HL-60 (cell line): ENCODE measurements at regions not wholly inside any gene's neighbourhood (a gene's known extent, or its start where the extent isn't known, plus 50 kb on each side); places are given as distances from the start of the nearest gene placed in this dataset.

Experiments
- DNase-seq, 2 experiments: peaks; one replicate each; pipeline ENCODE4 v3.0.0-alpha.2; 2010 to 2020; ENCODE audit warnings: low read depth in 1 of 2, low spot score in 1 of 2
- H3K27ac ChIP-seq: fragments of 250-450 bp; sonication (Bioruptor Pico); replicated peaks from 2 replicates; pipeline ENCODE4 v1.5.1; 2020; ENCODE audit warnings: mild to moderate bottlenecking, moderate library complexity
- H3K27me3 ChIP-seq: fragments of 250-450 bp; sonication (Bioruptor Pico); 2 replicates; pipeline ENCODE4 v1.5.1; 2021; ENCODE audit warnings: mild to moderate bottlenecking, moderate library complexity; ENCODE audit not compliant: insufficient read depth, poor library complexity, severe bottlenecking
- H3K4me3 ChIP-seq: replicated peaks from 2 replicates; pipeline ENCODE4 v1.5.1; 2011; ENCODE audit warnings: mild to moderate bottlenecking, control low read depth, low read length; ENCODE audit not compliant: insufficient read depth
- CTCF ChIP-seq: IDR thresholded peaks from one replicate; pipeline ENCODE4 v1.5.1; 2011; ENCODE audit warnings: low read length, control low read depth, inconsistent platforms; ENCODE audit not compliant: insufficient read depth
- GABPA ChIP-seq: IDR thresholded peaks from 2 replicates; pipeline ENCODE4 v1.6.1; 2012; ENCODE audit warnings: low read depth
- POLR2AphosphoS5 ChIP-seq: IDR thresholded peaks from 2 replicates; pipeline ENCODE4 v1.6.1; 2012; ENCODE audit warnings: low read depth
- SPI1 ChIP-seq: IDR thresholded peaks from 2 replicates; pipeline ENCODE4 v1.6.1; 2012; ENCODE audit warnings: low read depth, mild to moderate bottlenecking, borderline replicate concordance
- TF ChIP-seq, protein P1 (sequence below): IDR thresholded peaks from 2 replicates; pipeline ENCODE4 v1.6.1; 2012; ENCODE audit warnings: low read depth; ENCODE audit not compliant: insufficient replicate concordance

- no peak for DNase-seq
- no peak overlapping the region for H3K27ac ChIP-seq
- H3K4me3 ChIP-seq: no peak overlapping the region
- no peaks in the 10 kb centered on the region for H3K27me3 ChIP-seq
- TF ChIP-seq POLR2AphosphoS5 (no peak), CTCF (no peak), SPI1 (no peak), GABPA (no peak)
- TF ChIP-seq, protein P1, sequence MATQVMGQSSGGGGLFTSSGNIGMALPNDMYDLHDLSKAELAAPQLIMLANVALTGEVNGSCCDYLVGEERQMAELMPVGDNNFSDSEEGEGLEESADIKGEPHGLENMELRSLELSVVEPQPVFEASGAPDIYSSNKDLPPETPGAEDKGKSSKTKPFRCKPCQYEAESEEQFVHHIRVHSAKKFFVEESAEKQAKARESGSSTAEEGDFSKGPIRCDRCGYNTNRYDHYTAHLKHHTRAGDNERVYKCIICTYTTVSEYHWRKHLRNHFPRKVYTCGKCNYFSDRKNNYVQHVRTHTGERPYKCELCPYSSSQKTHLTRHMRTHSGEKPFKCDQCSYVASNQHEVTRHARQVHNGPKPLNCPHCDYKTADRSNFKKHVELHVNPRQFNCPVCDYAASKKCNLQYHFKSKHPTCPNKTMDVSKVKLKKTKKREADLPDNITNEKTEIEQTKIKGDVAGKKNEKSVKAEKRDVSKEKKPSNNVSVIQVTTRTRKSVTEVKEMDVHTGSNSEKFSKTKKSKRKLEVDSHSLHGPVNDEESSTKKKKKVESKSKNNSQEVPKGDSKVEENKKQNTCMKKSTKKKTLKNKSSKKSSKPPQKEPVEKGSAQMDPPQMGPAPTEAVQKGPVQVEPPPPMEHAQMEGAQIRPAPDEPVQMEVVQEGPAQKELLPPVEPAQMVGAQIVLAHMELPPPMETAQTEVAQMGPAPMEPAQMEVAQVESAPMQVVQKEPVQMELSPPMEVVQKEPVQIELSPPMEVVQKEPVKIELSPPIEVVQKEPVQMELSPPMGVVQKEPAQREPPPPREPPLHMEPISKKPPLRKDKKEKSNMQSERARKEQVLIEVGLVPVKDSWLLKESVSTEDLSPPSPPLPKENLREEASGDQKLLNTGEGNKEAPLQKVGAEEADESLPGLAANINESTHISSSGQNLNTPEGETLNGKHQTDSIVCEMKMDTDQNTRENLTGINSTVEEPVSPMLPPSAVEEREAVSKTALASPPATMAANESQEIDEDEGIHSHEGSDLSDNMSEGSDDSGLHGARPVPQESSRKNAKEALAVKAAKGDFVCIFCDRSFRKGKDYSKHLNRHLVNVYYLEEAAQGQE: no peak
Observed at GRCh38 chr9:75464726-75465125, 376.4 kb downstream of the OSTF1 start.

DNA sequence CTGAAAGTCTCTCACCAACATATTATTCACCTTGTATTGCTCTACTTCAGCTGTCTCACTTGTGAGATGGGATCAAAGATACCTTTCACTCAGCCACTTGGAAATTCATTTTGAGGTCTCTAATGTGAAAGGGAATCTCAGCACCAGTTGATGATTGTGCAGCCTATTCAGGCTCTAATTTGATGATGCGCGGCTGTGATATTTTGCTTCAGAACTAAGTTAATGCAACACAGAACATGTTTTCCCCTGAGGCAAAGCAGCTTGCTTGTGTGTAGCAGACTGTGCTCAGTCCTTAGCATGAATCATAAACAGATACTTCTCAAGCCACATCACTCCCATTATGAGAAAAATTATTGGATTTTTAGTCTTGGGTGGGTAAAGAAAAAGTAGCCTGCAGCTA is 378.8 kb downstream of the OSTF1 start:
- TF ChIP-seq SPI1: no peak
- no peak for TF ChIP-seq CTCF
- TF ChIP-seq GABPA: no peak
- TF ChIP-seq, protein P1: no peak
- TF ChIP-seq POLR2AphosphoS5: no peak
- DNase-seq: no peak
- H3K27ac ChIP-seq: no peak overlapping the region
- H3K4me3 ChIP-seq: no peak overlapping the region
- peaks cover 2% of the 10 kb centered on the region for H3K27me3 ChIP-seq

- Histone ChIP-seq H3K27me3 (peaks cover 5% of the 10 kb centered on the region), H3K27ac (no peak overlapping the region), H3K4me3 (no peak overlapping the region)
- TF ChIP-seq GABPA: no peak
- 0 out of 2 replicates have a peak, but pooled peaks have one; percentile 16 for TF ChIP-seq SPI1
- TF ChIP-seq, protein P1: no peak
- DNase-seq: no peak
Observed at GRCh38 chr9:75471549-75472114, 383.3 kb downstream of the OSTF1 start.
